ENCODE measurements at regions not wholly inside any gene's neighbourhood (a gene's known extent, or its start where the extent isn't known, plus 50 kb on each side); places are given as distances from the start of the nearest gene placed in this dataset.
A peak's percentile ranks its signal among the peaks of the same experiment; 100 is the strongest.

GRCh38 chr12:124410354-124411175 is 115.7 kb downstream of the RFLNA start:
- no peak for DNase-seq

- DNase-seq, result no peak
These were observed 114.1 kb downstream of the RFLNA start for GRCh38 chr12:124408822-124409517.

GRCh38 chr12:124407074-124407473 is 112.2 kb downstream of the RFLNA start:
- no peak for DNase-seq

- no peak for DNase-seq
These were observed 111.2 kb downstream of the RFLNA start for GRCh38 chr12:124406043-124406442.

- DNase-seq, result no peak
These were observed 110.7 kb downstream of the RFLNA start for GRCh38 chr12:124405592-124405991.

GRCh38 chr12:124405151-124405550 is 110.3 kb downstream of the RFLNA start:
- DNase-seq, result no peak

- DNase-seq, result no peak
These were observed 109.4 kb downstream of the RFLNA start for GRCh38 chr12:124404162-124404784.

- no peak for DNase-seq
These were observed 108.4 kb downstream of the RFLNA start for GRCh38 chr12:124403273-124403672.

- DNase-seq, result no peak
These were observed 107.6 kb downstream of the RFLNA start for GRCh38 chr12:124402248-124403066.

- no peak for DNase-seq
These were observed 106.9 kb downstream of the RFLNA start for GRCh38 chr12:124401704-124402221.

GRCh38 chr12:124400124-124400523 is 105.2 kb downstream of the RFLNA start:
- no peak for DNase-seq

- peak; percentile 16 for DNase-seq
These were observed 104.7 kb downstream of the RFLNA start for GRCh38 chr12:124399622-124400021.

- no peak for DNase-seq
These were observed 103.8 kb downstream of the RFLNA start for GRCh38 chr12:124398578-124399227.

- no peak for DNase-seq
These were observed 103.1 kb downstream of the RFLNA start for GRCh38 chr12:124397807-124398577.

GRCh38 chr12:124397399-124397679 is 102.4 kb downstream of the RFLNA start:
- DNase-seq, result no peak

GRCh38 chr12:124396544-124397398 is 101.9 kb downstream of the RFLNA start:
- DNase-seq, result no peak

- DNase-seq, result no peak
These were observed 101.1 kb downstream of the RFLNA start for GRCh38 chr12:124395986-124396385.

GRCh38 chr12:124395284-124395752 is 100.4 kb downstream of the RFLNA start:
- DNase-seq, result no peak

- no peak for DNase-seq
These were observed 99.7 kb downstream of the RFLNA start for GRCh38 chr12:124394462-124395128.

- no peak for DNase-seq
These were observed 98.9 kb downstream of the RFLNA start for GRCh38 chr12:124393831-124394230.
